ENCODE measurements at regions not wholly inside any gene's neighbourhood (a gene's known extent, or its start where the extent isn't known, plus 50 kb on each side); places are given as distances from the start of the nearest gene placed in this dataset.

DNA sequence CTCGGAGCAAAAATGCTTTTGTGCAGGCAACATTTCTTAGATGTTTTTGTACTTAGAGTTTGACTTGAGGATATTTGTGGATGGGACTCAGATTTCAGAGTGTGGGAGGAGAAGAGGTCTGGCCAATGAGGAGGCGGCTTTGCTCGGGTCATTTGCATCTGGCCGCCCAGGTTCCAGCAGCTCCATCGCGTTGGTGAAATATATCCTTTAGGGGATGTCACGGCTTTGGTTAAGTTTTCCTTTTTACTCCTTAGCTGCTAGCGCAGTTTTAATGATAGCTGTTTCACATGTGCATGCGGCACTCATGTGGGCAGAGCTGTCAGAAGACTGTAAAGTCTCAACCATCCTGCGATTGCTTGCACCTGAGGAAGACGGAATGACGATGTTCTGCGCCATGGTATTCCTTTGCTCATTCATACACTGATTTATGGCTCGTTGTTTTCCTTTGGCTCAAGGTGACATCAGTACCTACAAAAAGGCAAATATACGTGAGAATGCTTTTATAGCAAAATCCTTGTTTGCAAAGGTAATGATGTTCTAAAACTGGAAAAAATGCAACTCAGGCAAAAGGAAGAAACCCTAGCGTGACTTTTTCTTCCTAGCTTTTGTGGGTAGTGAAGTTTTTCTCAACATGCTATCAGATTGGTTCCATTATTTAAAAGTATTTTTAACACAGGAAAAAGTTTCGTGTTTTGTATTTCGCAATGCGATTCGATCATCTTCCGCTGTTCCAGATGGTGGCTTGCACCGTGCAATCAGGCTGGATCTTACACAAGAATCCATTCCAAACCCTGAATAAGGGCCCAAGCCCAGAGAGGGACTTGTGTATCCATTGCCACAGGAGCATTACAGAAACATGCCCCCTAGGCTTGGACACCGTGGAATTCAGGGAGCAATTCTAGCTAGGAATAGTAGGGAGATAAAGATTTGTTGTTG, 70.5 kb upstream of the ZNF516 start:
- CTCF ChIA-PET: interaction anchor here (1.3 to 1.8 kb wide), 2 partner anchors 54 to 167 kb away, joined by 3 to 6 read pairs; no protein-coding TSS in a partner anchor
- H3K9me3 ChIP-seq (ENCODE audit: control insufficient read depth, insufficient read depth, low read length): peaks cover 14% of the 10 kb centered on the region

DNA sequence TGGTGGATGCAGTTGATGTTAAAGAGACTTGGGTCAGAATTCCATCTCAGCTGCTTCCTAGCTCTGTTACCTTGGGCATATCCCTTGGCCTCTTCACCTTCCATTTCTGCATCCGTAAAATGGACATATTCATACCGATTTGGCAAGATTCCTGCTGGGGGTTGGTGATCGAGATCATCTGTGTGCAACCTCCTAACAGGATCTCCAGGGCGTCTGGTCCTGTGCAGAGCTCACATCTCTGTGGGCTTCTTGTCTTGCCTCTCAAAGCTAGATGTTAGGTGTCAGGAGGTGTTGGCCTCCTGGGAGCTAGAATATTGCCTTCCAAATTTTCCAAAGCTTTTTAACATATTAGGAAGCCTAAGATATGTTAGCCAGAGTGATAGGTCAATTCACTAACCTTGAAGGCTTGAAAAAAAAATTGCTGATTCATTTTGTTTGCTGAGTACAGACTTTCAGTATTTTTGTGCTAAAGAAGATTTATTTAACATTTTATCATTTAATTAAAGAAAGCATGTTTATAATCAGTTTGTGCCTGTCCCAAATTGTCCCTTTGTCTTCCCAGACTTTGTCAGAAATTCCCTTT, 69.7 kb upstream of the ZNF516 start:
- peak overlapping the region; percentile 99 for H3K27ac ChIP-seq (ENCODE audit: low read depth, low read length)
- H3K27me3 ChIP-seq (ENCODE audit: control insufficient read depth, insufficient read depth, low read length): no peaks in the 10 kb centered on the region
- no peak for DNase-seq (ENCODE audit: low read depth, low spot score)
- TF ChIP-seq, protein P1, sequence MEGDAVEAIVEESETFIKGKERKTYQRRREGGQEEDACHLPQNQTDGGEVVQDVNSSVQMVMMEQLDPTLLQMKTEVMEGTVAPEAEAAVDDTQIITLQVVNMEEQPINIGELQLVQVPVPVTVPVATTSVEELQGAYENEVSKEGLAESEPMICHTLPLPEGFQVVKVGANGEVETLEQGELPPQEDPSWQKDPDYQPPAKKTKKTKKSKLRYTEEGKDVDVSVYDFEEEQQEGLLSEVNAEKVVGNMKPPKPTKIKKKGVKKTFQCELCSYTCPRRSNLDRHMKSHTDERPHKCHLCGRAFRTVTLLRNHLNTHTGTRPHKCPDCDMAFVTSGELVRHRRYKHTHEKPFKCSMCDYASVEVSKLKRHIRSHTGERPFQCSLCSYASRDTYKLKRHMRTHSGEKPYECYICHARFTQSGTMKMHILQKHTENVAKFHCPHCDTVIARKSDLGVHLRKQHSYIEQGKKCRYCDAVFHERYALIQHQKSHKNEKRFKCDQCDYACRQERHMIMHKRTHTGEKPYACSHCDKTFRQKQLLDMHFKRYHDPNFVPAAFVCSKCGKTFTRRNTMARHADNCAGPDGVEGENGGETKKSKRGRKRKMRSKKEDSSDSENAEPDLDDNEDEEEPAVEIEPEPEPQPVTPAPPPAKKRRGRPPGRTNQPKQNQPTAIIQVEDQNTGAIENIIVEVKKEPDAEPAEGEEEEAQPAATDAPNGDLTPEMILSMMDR (IDR thresholded peaks at IDR 0.05; ENCODE audit: low read depth, low read length): no peak
- CTCF ChIA-PET: interaction anchor here (1.8 kb wide), 1 partner anchor 166 kb away, joined by 6 read pairs; no protein-coding TSS in a partner anchor
- POLR2A ChIA-PET: interaction anchor here (0.9 to 1.5 kb wide), 4 partner anchors 11 to 72 kb away, joined by 3 to 8 read pairs (median 3); no protein-coding TSS in a partner anchor
- no peak overlapping the region for H3K4me3 ChIP-seq (ENCODE audit: low read depth, low read length)
- H3K9me3 ChIP-seq (ENCODE audit: control insufficient read depth, insufficient read depth, low read length): peaks cover 14% of the 10 kb centered on the region

More for the DNA sequence above, 70.5 kb upstream of the ZNF516 start:
- Histone ChIP-seq H3K4me3 (ENCODE audit: low read depth, low read length) (peak overlapping the region; percentile 67), H3K27ac (ENCODE audit: low read depth, low read length) (peak overlapping the region; percentile 99), H3K27me3 (ENCODE audit: control insufficient read depth, insufficient read depth, low read length) (no peaks in the 10 kb centered on the region)
- TF ChIP-seq, protein P1 (IDR thresholded peaks at IDR 0.05; ENCODE audit: low read depth, low read length): no peak
- POLR2A ChIA-PET: interaction anchor here (0.9 to 1.5 kb wide), 4 partner anchors 12 to 72 kb away, joined by 3 to 8 read pairs (median 3); no protein-coding TSS in a partner anchor
- DNase-seq (ENCODE audit: low read depth, low spot score): peak; percentile 87

DNA sequence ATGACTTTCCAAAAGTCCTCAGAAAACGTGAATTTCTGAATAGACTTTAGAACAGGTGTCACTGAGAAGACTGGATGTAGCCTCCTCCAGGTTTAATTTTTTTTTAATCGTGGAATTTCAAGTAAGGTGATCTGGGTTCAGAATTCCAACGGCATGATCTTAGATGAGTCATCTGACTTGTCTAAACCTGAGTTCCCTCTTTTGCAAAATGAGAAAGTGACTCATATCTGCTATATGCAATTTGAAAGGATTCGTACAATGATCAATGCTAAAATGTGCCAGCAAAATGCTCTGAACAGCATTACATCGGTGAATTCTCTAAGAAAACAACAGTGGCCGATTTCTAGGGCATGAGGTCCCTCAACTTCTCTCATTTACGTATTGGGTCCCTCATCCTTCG, 69.1 kb upstream of the ZNF516 start:
- H3K4me3 ChIP-seq (ENCODE audit: low read depth, low read length): no peak overlapping the region
- H3K27me3 ChIP-seq (ENCODE audit: control insufficient read depth, insufficient read depth, low read length): no peaks in the 10 kb centered on the region
- ChIA-PET POLR2A (interaction anchor here (1.5 kb wide), 1 partner anchor 10 kb away, joined by 8 read pairs; no protein-coding TSS in a partner anchor), CTCF (interaction anchor here (1.8 kb wide), 1 partner anchor 165 kb away, joined by 6 read pairs; no protein-coding TSS in a partner anchor)
- peak overlapping the region; percentile 99 for H3K27ac ChIP-seq (ENCODE audit: low read depth, low read length)
- TF ChIP-seq, protein P1 (IDR thresholded peaks at IDR 0.05; ENCODE audit: low read depth, low read length): no peak
- DNase-seq (ENCODE audit: low read depth, low spot score): peak; percentile 61
- H3K9me3 ChIP-seq (ENCODE audit: control insufficient read depth, insufficient read depth, low read length): peaks cover 14% of the 10 kb centered on the region

DNA sequence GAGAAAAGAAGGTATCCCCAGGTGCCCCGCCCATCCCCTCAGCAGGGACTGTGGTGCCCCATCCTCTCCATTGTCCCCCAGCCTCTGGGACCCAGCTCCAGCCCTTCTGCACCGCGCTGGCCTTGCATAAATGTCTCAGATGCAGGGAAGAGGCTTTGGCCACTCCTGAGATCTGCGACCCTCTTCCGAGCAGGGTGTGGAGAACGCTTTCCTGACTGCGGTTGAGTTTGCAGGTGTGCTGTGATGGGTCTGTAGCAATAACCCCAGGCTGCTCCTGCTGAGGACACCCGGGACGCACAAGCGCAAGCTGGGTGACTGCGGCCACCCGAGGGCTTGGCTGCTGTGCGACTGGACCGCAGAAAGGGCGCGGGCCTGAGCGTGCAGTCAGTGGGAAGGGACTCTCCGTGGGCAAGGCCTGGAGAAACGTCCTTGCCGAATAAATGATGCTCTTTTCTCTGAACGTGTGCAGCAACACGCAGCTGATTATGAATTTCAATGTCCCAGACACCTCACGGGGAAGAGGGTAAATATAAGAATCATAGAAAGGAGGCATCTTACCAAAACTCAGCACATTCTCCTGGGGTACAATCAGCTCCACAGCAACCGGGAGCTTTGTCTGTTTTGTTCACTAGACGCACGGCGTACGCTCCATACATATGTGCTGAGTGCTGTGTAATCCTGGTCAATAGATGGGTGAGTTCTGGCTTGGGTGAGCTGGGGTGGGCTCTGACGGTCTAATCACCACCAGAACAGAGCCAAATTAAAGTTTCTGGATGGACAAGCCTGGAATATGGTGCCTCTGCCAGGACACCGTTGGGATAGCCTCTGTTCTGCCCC, 67.5 kb upstream of the ZNF516 start:
- CTCF ChIA-PET: no interaction called here
- H3K4me3 ChIP-seq (ENCODE audit: low read depth, low read length): no peak overlapping the region
- H3K9me3 ChIP-seq (ENCODE audit: control insufficient read depth, insufficient read depth, low read length): peaks cover 14% of the 10 kb centered on the region
- H3K27me3 ChIP-seq (ENCODE audit: control insufficient read depth, insufficient read depth, low read length): no peaks in the 10 kb centered on the region
- no peak overlapping the region for H3K27ac ChIP-seq (ENCODE audit: low read depth, low read length)
- POLR2A ChIA-PET: no interaction called here
- TF ChIP-seq, protein P1 (IDR thresholded peaks at IDR 0.05; ENCODE audit: low read depth, low read length): no peak
- DNase-seq (ENCODE audit: low read depth, low spot score): no peak

Data from AG04450 (cell line).